ENCODE measurements at regions not wholly inside any gene's neighbourhood (a gene's known extent, or its start where the extent isn't known, plus 50 kb on each side); places are given as distances from the start of the nearest gene placed in this dataset.

- Histone ChIP-seq H3K27ac (ENCODE audit: insufficient read depth in 1 of 2, low read depth in 1 of 2, low read length in 2 of 2, poor library complexity in 1 of 2, severe bottlenecking in 2 of 2) (no peak overlapping the region), H3K4me3 (ENCODE audit: control insufficient read depth in 1 of 7, extremely low read depth in 1 of 7, insufficient read depth in 4 of 7, low read depth in 2 of 7, low read length in 6 of 7) (no peak overlapping the region), H3K36me3 (ENCODE audit: control insufficient read depth in 4 of 4, insufficient read depth in 4 of 4, low read length in 3 of 4) (no peaks in the 10 kb centered on the region), H3K9me3 (ENCODE audit: control extremely low read depth in 1 of 5, control insufficient read depth in 4 of 5, insufficient read depth in 2 of 5, low read depth in 1 of 5, low read length in 4 of 5) (peaks cover 3 to 9% (median 7%) of the 10 kb centered on the region in 5 experiments), H3K27me3 (replicated peaks in 2 of 5; ENCODE audit: control insufficient read depth in 4 of 5, insufficient read depth in 5 of 5, low read length in 4 of 5) (no peaks in the 10 kb centered on the region), H3K4me1 (ENCODE audit: control extremely low read depth in 1 of 4, control insufficient read depth in 4 of 4, insufficient read depth in 4 of 4, low read length in 3 of 4) (no peaks in the 10 kb centered on the region)
- DNase-seq, result no peak
- ChIA-PET CTCF (no interaction called here), POLR2A (no interaction called here)
- WGBS (ENCODE audit: insufficient coverage), result 100% methylated on average over 2 of the region's 2 CpGs
These were observed 817.8 kb upstream of the CXADR start for GRCh38 chr21:16695074-16695473.

- DNase-seq, result no peak
- H3K4me1 ChIP-seq (ENCODE audit: control extremely low read depth in 1 of 4, control insufficient read depth in 4 of 4, insufficient read depth in 4 of 4, low read length in 3 of 4), result no peaks in the 10 kb centered on the region
- no peaks in the 10 kb centered on the region for H3K27me3 ChIP-seq (replicated peaks in 2 of 5; ENCODE audit: control insufficient read depth in 4 of 5, insufficient read depth in 5 of 5, low read length in 4 of 5)
- CTCF ChIA-PET, result no interaction called here
- no CpG with 5 or more reads among the region's 2 CpGs for WGBS (ENCODE audit: insufficient coverage)
- no peaks in the 10 kb centered on the region for H3K36me3 ChIP-seq (ENCODE audit: control insufficient read depth in 4 of 4, insufficient read depth in 4 of 4, low read length in 3 of 4)
- POLR2A ChIA-PET, result no interaction called here
- H3K9me3 ChIP-seq (ENCODE audit: control extremely low read depth in 1 of 5, control insufficient read depth in 4 of 5, insufficient read depth in 2 of 5, low read depth in 1 of 5, low read length in 4 of 5), result no peaks in the 10 kb centered on the region
- no peak overlapping the region for H3K4me3 ChIP-seq (ENCODE audit: control insufficient read depth in 1 of 7, extremely low read depth in 1 of 7, insufficient read depth in 4 of 7, low read depth in 2 of 7, low read length in 6 of 7)
- no peak overlapping the region for H3K27ac ChIP-seq (ENCODE audit: insufficient read depth in 1 of 2, low read depth in 1 of 2, low read length in 2 of 2, poor library complexity in 1 of 2, severe bottlenecking in 2 of 2)
These were observed 805.6 kb upstream of the CXADR start for GRCh38 chr21:16707274-16707673.

- Histone ChIP-seq H3K9me3 (ENCODE audit: control extremely low read depth in 1 of 5, control insufficient read depth in 4 of 5, insufficient read depth in 2 of 5, low read depth in 1 of 5, low read length in 4 of 5) (no peaks in the 10 kb centered on the region), H3K4me1 (ENCODE audit: control extremely low read depth in 1 of 4, control insufficient read depth in 4 of 4, insufficient read depth in 4 of 4, low read length in 3 of 4) (no peaks in the 10 kb centered on the region), H3K36me3 (ENCODE audit: control insufficient read depth in 4 of 4, insufficient read depth in 4 of 4, low read length in 3 of 4) (no peaks in the 10 kb centered on the region), H3K27me3 (replicated peaks in 2 of 5; ENCODE audit: control insufficient read depth in 4 of 5, insufficient read depth in 5 of 5, low read length in 4 of 5) (no peaks in the 10 kb centered on the region), H3K4me3 (ENCODE audit: control insufficient read depth in 1 of 7, extremely low read depth in 1 of 7, insufficient read depth in 4 of 7, low read depth in 2 of 7, low read length in 6 of 7) (no peak overlapping the region), H3K27ac (ENCODE audit: insufficient read depth in 1 of 2, low read depth in 1 of 2, low read length in 2 of 2, poor library complexity in 1 of 2, severe bottlenecking in 2 of 2) (no peak overlapping the region)
- WGBS (ENCODE audit: insufficient coverage), result 63% methylated on average over 1 of the region's 2 CpGs
- no peak for DNase-seq
- POLR2A ChIA-PET, result no interaction called here
- CTCF ChIA-PET, result no interaction called here
These were observed 804.6 kb upstream of the CXADR start for GRCh38 chr21:16708101-16708835.

- 60% methylated on average over 2 of the region's 5 CpGs for WGBS (ENCODE audit: insufficient coverage)
- ChIA-PET POLR2A (interaction anchor here (0.7 kb wide), 1 partner anchor 196 kb away, joined by 3 read pairs; no protein-coding TSS in a partner anchor), CTCF (no interaction called here)
- H3K27ac ChIP-seq (ENCODE audit: insufficient read depth in 1 of 2, low read depth in 1 of 2, low read length in 2 of 2, poor library complexity in 1 of 2, severe bottlenecking in 2 of 2), result no peak overlapping the region
- no peaks in the 10 kb centered on the region for H3K4me1 ChIP-seq (ENCODE audit: control extremely low read depth in 1 of 4, control insufficient read depth in 4 of 4, insufficient read depth in 4 of 4, low read length in 3 of 4)
- H3K4me3 ChIP-seq (ENCODE audit: control insufficient read depth in 1 of 7, extremely low read depth in 1 of 7, insufficient read depth in 4 of 7, low read depth in 2 of 7, low read length in 6 of 7), result no peak overlapping the region
- H3K9me3 ChIP-seq (ENCODE audit: control extremely low read depth in 1 of 5, control insufficient read depth in 4 of 5, insufficient read depth in 2 of 5, low read depth in 1 of 5, low read length in 4 of 5), result no peaks in the 10 kb centered on the region
- H3K27me3 ChIP-seq (replicated peaks in 2 of 5; ENCODE audit: control insufficient read depth in 4 of 5, insufficient read depth in 5 of 5, low read length in 4 of 5), result no peaks in the 10 kb centered on the region
- DNase-seq, result no peak
- no peaks in the 10 kb centered on the region for H3K36me3 ChIP-seq (ENCODE audit: control insufficient read depth in 4 of 4, insufficient read depth in 4 of 4, low read length in 3 of 4)
These were observed 802.8 kb upstream of the CXADR start for GRCh38 chr21:16709866-16710550.

- 100% methylated on average over 1 of the region's 2 CpGs for WGBS (ENCODE audit: insufficient coverage)
- no peaks in the 10 kb centered on the region for H3K36me3 ChIP-seq (ENCODE audit: control insufficient read depth in 4 of 4, insufficient read depth in 4 of 4, low read length in 3 of 4)
- ChIA-PET POLR2A (no interaction called here), CTCF (no interaction called here)
- H3K27me3 ChIP-seq (replicated peaks in 2 of 5; ENCODE audit: control insufficient read depth in 4 of 5, insufficient read depth in 5 of 5, low read length in 4 of 5), result no peaks in the 10 kb centered on the region
- no peaks in the 10 kb centered on the region for H3K9me3 ChIP-seq (ENCODE audit: control extremely low read depth in 1 of 5, control insufficient read depth in 4 of 5, insufficient read depth in 2 of 5, low read depth in 1 of 5, low read length in 4 of 5)
- H3K4me3 ChIP-seq (ENCODE audit: control insufficient read depth in 1 of 7, extremely low read depth in 1 of 7, insufficient read depth in 4 of 7, low read depth in 2 of 7, low read length in 6 of 7), result no peak overlapping the region
- no peak for DNase-seq
- no peak overlapping the region for H3K27ac ChIP-seq (ENCODE audit: insufficient read depth in 1 of 2, low read depth in 1 of 2, low read length in 2 of 2, poor library complexity in 1 of 2, severe bottlenecking in 2 of 2)
- no peaks in the 10 kb centered on the region for H3K4me1 ChIP-seq (ENCODE audit: control extremely low read depth in 1 of 4, control insufficient read depth in 4 of 4, insufficient read depth in 4 of 4, low read length in 3 of 4)
These were observed 801.1 kb upstream of the CXADR start for GRCh38 chr21:16711757-16712156.

GRCh38 chr21:16713331-16714117, 799.3 kb upstream of the CXADR start:
- Histone ChIP-seq H3K4me3 (ENCODE audit: control insufficient read depth in 1 of 7, extremely low read depth in 1 of 7, insufficient read depth in 4 of 7, low read depth in 2 of 7, low read length in 6 of 7) (no peak overlapping the region), H3K27ac (ENCODE audit: insufficient read depth in 1 of 2, low read depth in 1 of 2, low read length in 2 of 2, poor library complexity in 1 of 2, severe bottlenecking in 2 of 2) (no peak overlapping the region), H3K27me3 (replicated peaks in 2 of 5; ENCODE audit: control insufficient read depth in 4 of 5, insufficient read depth in 5 of 5, low read length in 4 of 5) (no peaks in the 10 kb centered on the region), H3K9me3 (ENCODE audit: control extremely low read depth in 1 of 5, control insufficient read depth in 4 of 5, insufficient read depth in 2 of 5, low read depth in 1 of 5, low read length in 4 of 5) (no peaks in the 10 kb centered on the region), H3K36me3 (ENCODE audit: control insufficient read depth in 4 of 4, insufficient read depth in 4 of 4, low read length in 3 of 4) (no peaks in the 10 kb centered on the region), H3K4me1 (ENCODE audit: control extremely low read depth in 1 of 4, control insufficient read depth in 4 of 4, insufficient read depth in 4 of 4, low read length in 3 of 4) (no peaks in the 10 kb centered on the region)
- CTCF ChIA-PET, result no interaction called here
- POLR2A ChIA-PET, result no interaction called here
- WGBS (ENCODE audit: insufficient coverage), result 96% methylated on average over 4 of the region's 4 CpGs
- no peak for DNase-seq

- ChIA-PET CTCF (no interaction called here), POLR2A (no interaction called here)
- no peak for DNase-seq
- 83% methylated on average over 7 of the region's 8 CpGs for WGBS (ENCODE audit: insufficient coverage)
- Histone ChIP-seq H3K4me3 (ENCODE audit: control insufficient read depth in 1 of 7, extremely low read depth in 1 of 7, insufficient read depth in 4 of 7, low read depth in 2 of 7, low read length in 6 of 7) (no peak overlapping the region), H3K9me3 (ENCODE audit: control extremely low read depth in 1 of 5, control insufficient read depth in 4 of 5, insufficient read depth in 2 of 5, low read depth in 1 of 5, low read length in 4 of 5) (no peaks in the 10 kb centered on the region), H3K27me3 (replicated peaks in 2 of 5; ENCODE audit: control insufficient read depth in 4 of 5, insufficient read depth in 5 of 5, low read length in 4 of 5) (no peaks in the 10 kb centered on the region), H3K27ac (ENCODE audit: insufficient read depth in 1 of 2, low read depth in 1 of 2, low read length in 2 of 2, poor library complexity in 1 of 2, severe bottlenecking in 2 of 2) (no peak overlapping the region), H3K36me3 (ENCODE audit: control insufficient read depth in 4 of 4, insufficient read depth in 4 of 4, low read length in 3 of 4) (no peaks in the 10 kb centered on the region), H3K4me1 (ENCODE audit: control extremely low read depth in 1 of 4, control insufficient read depth in 4 of 4, insufficient read depth in 4 of 4, low read length in 3 of 4) (no peaks in the 10 kb centered on the region)
These were observed 772.3 kb upstream of the CXADR start for GRCh38 chr21:16740511-16740910.
